Liver (tissue), 3 donors: ENCODE measurements at regions not wholly inside any gene's neighbourhood (a gene's known extent, or its start where the extent isn't known, plus 50 kb on each side); places are given as distances from the start of the nearest gene placed in this dataset.

Experiments used
- EGR1 ChIP-seq, 2 donors: IDR thresholded peaks; 2 replicates each; pipeline ENCODE4 v1.6.1; 2016 to 2018; ENCODE audit warnings: antibody characterized with exemption in 2 of 2, low read depth in 2 of 2
- GABPA ChIP-seq, 2 donors: IDR thresholded peaks in 1 of 2; conservative IDR thresholded peaks in 1 of 2; 2 replicates each; pipeline ENCODE4 v1.6.1; 2016; ENCODE audit warnings: antibody characterized with exemption in 2 of 2, mild to moderate bottlenecking in 1 of 2, moderate library complexity in 1 of 2
- HNF4A ChIP-seq, 2 donors: conservative IDR thresholded peaks; 2 replicates each; pipeline ENCODE4 v1.6.1; 2016; ENCODE audit warnings: antibody characterized with exemption in 2 of 2, mild to moderate bottlenecking in 2 of 2
- HNF4G ChIP-seq: IDR thresholded peaks from 2 replicates; pipeline ENCODE4 v1.6.1; 2016; ENCODE audit warnings: antibody characterized with exemption
- JUND ChIP-seq, 2 donors: IDR thresholded peaks; 2 replicates each; pipeline ENCODE4 v1.6.1; 2016; ENCODE audit warnings: antibody characterized with exemption in 2 of 2
- SP1 ChIP-seq: IDR thresholded peaks from 2 replicates; pipeline ENCODE4 v1.6.1; 2018; ENCODE audit warnings: antibody characterized with exemption, mild to moderate bottlenecking
- TAF1 ChIP-seq: conservative IDR thresholded peaks from 2 replicates; pipeline ENCODE4 v1.6.1; 2016; ENCODE audit warnings: antibody characterized with exemption, mild to moderate bottlenecking
- YY1 ChIP-seq: IDR thresholded peaks from 2 replicates; pipeline ENCODE4 v1.6.1; 2016; ENCODE audit warnings: antibody characterized with exemption, mild to moderate bottlenecking
- TF ChIP-seq, protein P1 (sequence below): fragments of 150-350 bp; IDR thresholded peaks from 2 replicates; pipeline ENCODE4 v1.5.1; 2017; ENCODE audit warnings: improper control_type of control experiment, low read depth, low read length; ENCODE audit not compliant: missing input control
- TF ChIP-seq, protein P2 (sequence below): IDR thresholded peaks from 2 replicates; pipeline ENCODE4 v1.6.1; 2016; ENCODE audit warnings: antibody characterized with exemption
- donor health status: healthy.
- donor health status: healthy.

DNA sequence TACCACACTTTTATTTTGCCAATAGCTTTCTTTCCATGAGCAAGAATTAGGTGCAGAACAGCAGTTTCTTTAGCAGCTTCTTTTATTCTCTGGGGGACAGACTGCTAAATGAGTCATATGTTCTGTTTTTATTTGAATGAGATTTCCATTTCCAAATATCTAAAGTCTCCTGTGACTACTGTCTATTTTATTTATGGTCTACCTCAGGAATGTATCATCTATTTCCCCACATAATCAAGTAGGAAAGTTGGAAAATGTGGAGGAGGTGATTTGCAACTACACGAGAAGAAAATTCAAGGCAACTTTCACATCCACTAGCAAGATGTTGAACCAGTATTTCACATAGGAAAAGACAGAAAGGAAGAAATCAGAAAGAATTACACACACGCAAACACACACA, 139.9 kb upstream of the MEX3C start:
- TF ChIP-seq, protein P1, sequence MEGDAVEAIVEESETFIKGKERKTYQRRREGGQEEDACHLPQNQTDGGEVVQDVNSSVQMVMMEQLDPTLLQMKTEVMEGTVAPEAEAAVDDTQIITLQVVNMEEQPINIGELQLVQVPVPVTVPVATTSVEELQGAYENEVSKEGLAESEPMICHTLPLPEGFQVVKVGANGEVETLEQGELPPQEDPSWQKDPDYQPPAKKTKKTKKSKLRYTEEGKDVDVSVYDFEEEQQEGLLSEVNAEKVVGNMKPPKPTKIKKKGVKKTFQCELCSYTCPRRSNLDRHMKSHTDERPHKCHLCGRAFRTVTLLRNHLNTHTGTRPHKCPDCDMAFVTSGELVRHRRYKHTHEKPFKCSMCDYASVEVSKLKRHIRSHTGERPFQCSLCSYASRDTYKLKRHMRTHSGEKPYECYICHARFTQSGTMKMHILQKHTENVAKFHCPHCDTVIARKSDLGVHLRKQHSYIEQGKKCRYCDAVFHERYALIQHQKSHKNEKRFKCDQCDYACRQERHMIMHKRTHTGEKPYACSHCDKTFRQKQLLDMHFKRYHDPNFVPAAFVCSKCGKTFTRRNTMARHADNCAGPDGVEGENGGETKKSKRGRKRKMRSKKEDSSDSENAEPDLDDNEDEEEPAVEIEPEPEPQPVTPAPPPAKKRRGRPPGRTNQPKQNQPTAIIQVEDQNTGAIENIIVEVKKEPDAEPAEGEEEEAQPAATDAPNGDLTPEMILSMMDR = no peak
- TF ChIP-seq JUND (IDR thresholded peaks at IDR 0.05) (no peak), EGR1 (IDR thresholded peaks at IDR 0.05; ENCODE audit: low read depth in 2 of 2) (no peak), TAF1 (no peak), HNF4G (no peak), HNF4A (conservative IDR thresholded peaks at IDR 0.05) (no peak), YY1 (no peak), GABPA (IDR thresholded peaks at IDR 0.05 in 1 of 2, conservative IDR thresholded peaks at IDR 0.05 in 1 of 2) (no peak), SP1 (no peak)
- TF ChIP-seq, protein P2, sequence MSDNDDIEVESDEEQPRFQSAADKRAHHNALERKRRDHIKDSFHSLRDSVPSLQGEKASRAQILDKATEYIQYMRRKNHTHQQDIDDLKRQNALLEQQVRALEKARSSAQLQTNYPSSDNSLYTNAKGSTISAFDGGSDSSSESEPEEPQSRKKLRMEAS = no peak
